CD4-positive, CD25-positive, alpha-beta regulatory T cell (primary cell): ENCODE measurements at regions not wholly inside any gene's neighbourhood (a gene's known extent, or its start where the extent isn't known, plus 50 kb on each side); places are given as distances from the start of the nearest gene placed in this dataset.

Experiments used
- ATAC-seq, 2 donors: fragments of 150-1000 bp; cut with Tn5 transposase; one replicate each; pipeline ENCODE4 v1.10.0; 2021; ENCODE audit warnings: low read depth in 2 of 2, moderate number of reproducible peaks in 2 of 2, moderate library complexity in 1 of 2
- DNase-seq, 3 donors: peaks; one replicate each; pipeline versions ENCODE4 v3.0.0 to v3.0.0-alpha.2; 2012 to 2022; ENCODE audit warnings: mixed read lengths in 1 of 3
- H3K27ac ChIP-seq: one replicate; pipeline ENCODE4 v1.7.0; 2013; ENCODE audit warnings: mild to moderate bottlenecking, low read length; ENCODE audit not compliant: insufficient read depth, poor library complexity, severe bottlenecking
- H3K27me3 ChIP-seq: one replicate; pipeline ENCODE4 v1.7.0; 2013; ENCODE audit warnings: low read length; ENCODE audit not compliant: control insufficient read depth, insufficient read depth
- H3K36me3 ChIP-seq: one replicate; pipeline ENCODE4 v1.7.0; 2013; ENCODE audit warnings: mild to moderate bottlenecking, low read length, moderate library complexity; ENCODE audit not compliant: control insufficient read depth, insufficient read depth
- H3K4me1 ChIP-seq: 2 replicates; pipeline ENCODE4 v1.7.0; 2013; ENCODE audit warnings: mild to moderate bottlenecking, low read length; ENCODE audit not compliant: insufficient read depth, control insufficient read depth, poor library complexity, severe bottlenecking
- H3K4me3 ChIP-seq: one replicate; pipeline ENCODE4 v1.7.0; 2013; ENCODE audit warnings: low read depth, mild to moderate bottlenecking, low read length, moderate library complexity
- H3K9me3 ChIP-seq, 2 experiments: 1 replicate in 1 of 2; 2 replicates in 1 of 2; pipeline ENCODE4 v1.7.0; 2013; ENCODE audit warnings: low read length in 2 of 2, mild to moderate bottlenecking in 1 of 2, moderate library complexity in 1 of 2; ENCODE audit not compliant: control insufficient read depth in 2 of 2
- H3K27ac Mint-ChIP-seq, 3 donors: one replicate each; pipeline ENCODE4 v1.8.0; 2020 to 2022; ENCODE audit warnings: mild to moderate bottlenecking in 3 of 3, mixed read lengths in 3 of 3, moderate library complexity in 2 of 3
- H3K27me3 Mint-ChIP-seq: one replicate; pipeline ENCODE4 v1.8.0; 2022; ENCODE audit warnings: mild to moderate bottlenecking, mixed read lengths
- H3K36me3 Mint-ChIP-seq: one replicate; pipeline ENCODE4 v1.8.0; 2020; ENCODE audit warnings: mixed read lengths
- H3K4me1 Mint-ChIP-seq, 4 donors: one replicate each; pipeline ENCODE4 v1.8.0; 2020 to 2022; ENCODE audit warnings: mixed read lengths in 4 of 4, mild to moderate bottlenecking in 1 of 4
- H3K4me3 Mint-ChIP-seq, 4 donors: one replicate each; pipeline ENCODE4 v1.8.0; 2020 to 2022; ENCODE audit warnings: mild to moderate bottlenecking in 4 of 4, mixed read lengths in 4 of 4, moderate library complexity in 3 of 4
- H3K9me3 Mint-ChIP-seq, 7 donors: one replicate each; pipeline ENCODE4 v1.8.0; 2020 to 2022; ENCODE audit warnings: mixed read lengths in 7 of 7, mild to moderate bottlenecking in 3 of 7, moderate library complexity in 2 of 7

- Mint-ChIP-seq H3K36me3 (no peaks in the 10 kb centered on the region), H3K4me3 (no peak overlapping the region), H3K27ac (no peak overlapping the region), H3K4me1 (no peaks in the 10 kb centered on the region), H3K27me3 (peaks cover 8% of the 10 kb centered on the region), H3K9me3 (peaks cover 0 to 2% (median 0%) of the 10 kb centered on the region in 7 donors)
- Histone ChIP-seq H3K27me3 (peaks cover 14% of the 10 kb centered on the region), H3K27ac (no peak overlapping the region), H3K4me3 (no peak overlapping the region), H3K9me3 (no peaks in the 10 kb centered on the region), H3K36me3 (no peaks in the 10 kb centered on the region), H3K4me1 (no peaks in the 10 kb centered on the region)
- DNase-seq (no peak), ATAC-seq (no peak)
These were observed 414.4 kb downstream of the MTX2 start for GRCh38 chr2:176683618-176684111.

- no peak overlapping the region for H3K4me3 ChIP-seq
- no peak overlapping the region for H3K4me3 Mint-ChIP-seq
- H3K36me3 Mint-ChIP-seq, result no peaks in the 10 kb centered on the region
- peaks cover 12% of the 10 kb centered on the region for H3K27me3 ChIP-seq
- H3K4me1 Mint-ChIP-seq, result no peaks in the 10 kb centered on the region
- H3K27ac ChIP-seq, result no peak overlapping the region
- peaks cover 5% of the 10 kb centered on the region for H3K27me3 Mint-ChIP-seq
- H3K4me1 ChIP-seq, result no peaks in the 10 kb centered on the region
- no peak for DNase-seq
- H3K9me3 Mint-ChIP-seq, result peaks cover 0 to 2% (median 0%) of the 10 kb centered on the region in 7 donors
- no peaks in the 10 kb centered on the region for H3K9me3 ChIP-seq
- no peak overlapping the region for H3K27ac Mint-ChIP-seq
- no peak for ATAC-seq
- H3K36me3 ChIP-seq, result no peaks in the 10 kb centered on the region
These were observed 416.7 kb downstream of the MTX2 start for GRCh38 chr2:176685908-176686307.

DNA sequence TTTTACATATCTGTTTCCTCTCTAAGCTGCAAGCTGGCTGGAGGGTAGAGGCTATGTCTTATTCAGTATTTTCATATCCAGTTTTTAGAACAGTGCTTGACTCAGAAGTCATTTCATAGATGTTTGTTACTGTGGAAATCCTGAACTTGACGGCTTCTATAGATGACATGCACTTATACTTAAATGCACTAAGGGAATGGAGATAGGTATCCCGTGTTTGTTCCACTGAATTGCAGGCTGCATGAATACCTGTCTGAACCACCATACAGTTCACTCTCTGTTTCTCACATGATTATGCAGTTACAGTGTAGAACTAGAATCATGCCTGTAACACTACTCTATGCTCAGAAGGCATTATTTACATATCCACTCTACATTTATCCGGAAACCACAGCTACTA lies 417.1 kb downstream of the MTX2 start:
- Mint-ChIP-seq H3K4me1 (no peaks in the 10 kb centered on the region), H3K9me3 (peaks cover 0 to 2% (median 0%) of the 10 kb centered on the region in 7 donors), H3K4me3 (no peak overlapping the region), H3K36me3 (no peaks in the 10 kb centered on the region), H3K27me3 (peaks cover 6% of the 10 kb centered on the region), H3K27ac (no peak overlapping the region)
- no peak overlapping the region for H3K4me3 ChIP-seq
- no peak for ATAC-seq
- H3K36me3 ChIP-seq, result no peaks in the 10 kb centered on the region
- no peaks in the 10 kb centered on the region for H3K9me3 ChIP-seq
- no peak for DNase-seq
- H3K27ac ChIP-seq, result no peak overlapping the region
- no peaks in the 10 kb centered on the region for H3K4me1 ChIP-seq
- H3K27me3 ChIP-seq, result peaks cover 10% of the 10 kb centered on the region

DNA sequence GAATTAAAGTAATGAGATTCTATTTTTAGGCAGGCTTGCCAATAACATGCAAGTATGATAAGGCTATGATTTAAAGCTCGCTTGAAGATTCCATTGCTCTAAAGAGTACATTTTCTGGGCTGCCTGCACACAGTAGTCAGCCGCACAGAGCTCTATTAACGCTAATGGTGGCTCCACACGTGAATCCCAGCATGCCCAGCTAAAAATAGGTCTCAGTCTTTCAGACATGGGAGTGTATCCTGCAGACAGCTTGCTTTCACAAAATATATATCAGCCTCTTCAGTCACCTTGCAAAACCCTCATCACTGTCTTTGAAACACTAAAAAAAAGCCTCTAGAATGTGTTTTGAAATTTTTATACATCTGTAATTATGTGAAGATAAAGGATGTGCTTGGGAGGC lies 418.1 kb downstream of the MTX2 start:
- no peaks in the 10 kb centered on the region for H3K9me3 ChIP-seq
- no peaks in the 10 kb centered on the region for H3K36me3 Mint-ChIP-seq

DNA sequence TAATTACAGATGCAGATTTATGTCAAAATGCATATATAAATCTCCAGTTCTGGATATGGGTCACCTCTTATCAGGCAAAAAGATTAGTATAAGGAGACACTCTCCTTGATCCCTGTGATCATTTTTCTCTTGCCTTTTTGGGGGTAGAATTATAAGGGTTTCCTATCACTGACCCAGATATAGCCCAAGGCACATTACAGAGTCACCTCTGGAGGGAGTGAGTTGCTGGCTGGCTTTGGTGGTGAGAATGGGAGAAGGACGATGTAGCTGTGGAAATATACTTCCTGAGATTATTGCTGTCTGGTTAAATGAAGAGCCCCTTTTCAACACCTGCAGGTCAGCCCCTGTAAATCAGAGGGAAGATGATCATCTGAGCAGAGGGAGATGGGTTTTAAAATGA lies 418.7 kb downstream of the MTX2 start:
- H3K9me3 ChIP-seq, result no peaks in the 10 kb centered on the region
- no peak overlapping the region for H3K4me3 Mint-ChIP-seq
- H3K4me1 Mint-ChIP-seq, result no peaks in the 10 kb centered on the region
- H3K27ac Mint-ChIP-seq, result no peak overlapping the region
- H3K36me3 Mint-ChIP-seq, result no peaks in the 10 kb centered on the region
- H3K4me1 ChIP-seq, result no peaks in the 10 kb centered on the region
- H3K27me3 Mint-ChIP-seq, result peaks cover 21% of the 10 kb centered on the region
- peaks cover 0 to 3% (median 0%) of the 10 kb centered on the region in 7 donors for H3K9me3 Mint-ChIP-seq
- H3K36me3 ChIP-seq, result no peaks in the 10 kb centered on the region
- H3K27me3 ChIP-seq, result peaks cover 12% of the 10 kb centered on the region
- H3K27ac ChIP-seq, result no peak overlapping the region
- no peak overlapping the region for H3K4me3 ChIP-seq
- DNase-seq, result no peak
- no peak for ATAC-seq

More for the DNA sequence above, 418.1 kb downstream of the MTX2 start:
- H3K9me3 Mint-ChIP-seq, result peaks cover 0 to 2% (median 0%) of the 10 kb centered on the region in 7 donors
- no peak for ATAC-seq
- no peak overlapping the region for H3K27ac ChIP-seq
- peaks cover 15% of the 10 kb centered on the region for H3K27me3 Mint-ChIP-seq
- H3K4me1 Mint-ChIP-seq, result no peaks in the 10 kb centered on the region
- peaks cover 10% of the 10 kb centered on the region for H3K27me3 ChIP-seq
- H3K4me3 ChIP-seq, result no peak overlapping the region
- H3K36me3 ChIP-seq, result no peaks in the 10 kb centered on the region
- H3K4me1 ChIP-seq, result no peaks in the 10 kb centered on the region
- no peak for DNase-seq
- no peak overlapping the region for H3K4me3 Mint-ChIP-seq
- no peak overlapping the region for H3K27ac Mint-ChIP-seq

GRCh38 chr2:176689711-176690110 lies 420.5 kb downstream of the MTX2 start:
- H3K4me1 Mint-ChIP-seq, result no peaks in the 10 kb centered on the region
- H3K4me3 Mint-ChIP-seq, result no peak overlapping the region
- H3K4me1 ChIP-seq, result no peaks in the 10 kb centered on the region
- H3K9me3 Mint-ChIP-seq, result peaks cover 0 to 3% (median 0%) of the 10 kb centered on the region in 7 donors
- peaks cover 9% of the 10 kb centered on the region for H3K27me3 ChIP-seq
- ATAC-seq (no peak), DNase-seq (no peak)
- no peaks in the 10 kb centered on the region for H3K36me3 Mint-ChIP-seq
- no peaks in the 10 kb centered on the region for H3K9me3 ChIP-seq
- peaks cover 18% of the 10 kb centered on the region for H3K27me3 Mint-ChIP-seq
- no peaks in the 10 kb centered on the region for H3K36me3 ChIP-seq
- H3K27ac Mint-ChIP-seq, result no peak overlapping the region
- no peak overlapping the region for H3K4me3 ChIP-seq
- H3K27ac ChIP-seq, result no peak overlapping the region

GRCh38 chr2:176691471-176691870 lies 422.2 kb downstream of the MTX2 start:
- peaks cover 0 to 4% (median 0%) of the 10 kb centered on the region in 7 donors for H3K9me3 Mint-ChIP-seq
- H3K4me1 Mint-ChIP-seq, result no peaks in the 10 kb centered on the region
- Histone ChIP-seq H3K9me3 (no peaks in the 10 kb centered on the region), H3K4me3 (no peak overlapping the region), H3K27me3 (peaks cover 2% of the 10 kb centered on the region), H3K27ac (no peak overlapping the region), H3K4me1 (no peaks in the 10 kb centered on the region), H3K36me3 (no peaks in the 10 kb centered on the region)
- no peak overlapping the region for H3K27ac Mint-ChIP-seq
- H3K4me3 Mint-ChIP-seq, result no peak overlapping the region
- ATAC-seq (no peak), DNase-seq (no peak)
- H3K27me3 Mint-ChIP-seq, result peaks cover 18% of the 10 kb centered on the region
- H3K36me3 Mint-ChIP-seq, result no peaks in the 10 kb centered on the region

GRCh38 chr2:176692533-176692932 lies 423.3 kb downstream of the MTX2 start:
- Mint-ChIP-seq H3K4me1 (no peaks in the 10 kb centered on the region), H3K27me3 (peaks cover 18% of the 10 kb centered on the region), H3K9me3 (peaks cover 0 to 4% (median 0%) of the 10 kb centered on the region in 7 donors), H3K36me3 (no peaks in the 10 kb centered on the region), H3K4me3 (no peak overlapping the region), H3K27ac (no peak overlapping the region)
- H3K4me3 ChIP-seq, result no peak overlapping the region
- H3K36me3 ChIP-seq, result no peaks in the 10 kb centered on the region
- H3K27ac ChIP-seq, result no peak overlapping the region
- ATAC-seq (no peak), DNase-seq (no peak)
- H3K4me1 ChIP-seq, result no peaks in the 10 kb centered on the region
- H3K9me3 ChIP-seq, result no peaks in the 10 kb centered on the region
- H3K27me3 ChIP-seq, result peaks cover 2% of the 10 kb centered on the region
